ENCODE measurements at regions not wholly inside any gene's neighbourhood (a gene's known extent, or its start where the extent isn't known, plus 50 kb on each side); places are given as distances from the start of the nearest gene placed in this dataset.

- no peak for DNase-seq (ENCODE audit: low read depth in 2 of 3, low spot score in 2 of 3)
These were observed 171.1 kb downstream of the KCTD12 start for GRCh38 chr13:76715075-76715474.

DNA sequence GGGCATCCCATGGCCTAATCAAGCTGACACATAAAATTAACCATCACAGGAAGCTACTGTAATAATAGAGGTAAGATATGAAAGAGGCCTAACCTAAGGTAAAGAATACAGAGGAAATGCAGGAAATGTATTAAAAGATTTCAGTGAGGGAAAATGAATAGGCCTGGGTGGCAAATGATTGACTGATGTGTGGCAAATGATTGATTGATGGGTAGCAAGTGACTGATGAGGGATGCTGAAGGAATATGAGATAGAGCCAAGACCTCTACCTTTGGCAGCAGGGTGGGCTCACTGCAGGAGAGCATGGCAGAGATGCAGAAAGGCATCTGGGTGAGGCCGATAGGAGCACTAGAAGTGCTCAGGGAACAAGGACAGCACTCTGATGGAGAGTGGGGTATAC, 172.9 kb downstream of the KCTD12 start:
- no peak for DNase-seq (ENCODE audit: low read depth in 2 of 3, low spot score in 2 of 3)

DNA sequence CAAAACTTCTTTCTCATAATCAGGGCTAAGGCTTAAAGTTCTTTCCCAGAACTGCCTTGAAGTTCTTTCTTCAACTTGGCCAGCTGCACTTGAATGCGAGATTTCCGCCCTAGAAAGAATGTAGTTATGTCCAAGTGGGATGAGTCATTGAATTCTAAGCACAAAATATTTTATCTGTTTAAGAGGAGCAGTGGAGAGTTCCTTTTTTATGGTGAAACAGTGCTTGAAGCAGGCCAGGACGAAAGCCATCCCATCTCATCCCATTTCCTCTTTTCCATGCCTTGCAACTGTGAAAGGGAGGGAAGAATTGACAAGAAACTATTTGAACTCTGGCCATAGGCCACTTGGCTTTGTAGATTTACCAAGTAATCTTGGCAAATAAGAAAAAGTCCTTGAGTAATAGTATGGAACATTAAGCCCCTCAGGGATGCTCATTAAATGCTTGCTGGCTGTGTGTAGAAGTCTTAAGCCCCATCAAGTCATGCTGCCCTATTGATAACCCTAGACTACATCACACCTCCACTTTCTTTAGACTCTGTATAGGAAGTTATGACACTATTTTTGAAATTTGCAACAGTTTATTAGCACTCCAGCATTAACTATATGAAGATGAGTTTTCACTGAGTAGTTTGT, 174.5 kb downstream of the KCTD12 start:
- DNase-seq (ENCODE audit: low read depth in 2 of 3, low spot score in 2 of 3): no peak

DNA sequence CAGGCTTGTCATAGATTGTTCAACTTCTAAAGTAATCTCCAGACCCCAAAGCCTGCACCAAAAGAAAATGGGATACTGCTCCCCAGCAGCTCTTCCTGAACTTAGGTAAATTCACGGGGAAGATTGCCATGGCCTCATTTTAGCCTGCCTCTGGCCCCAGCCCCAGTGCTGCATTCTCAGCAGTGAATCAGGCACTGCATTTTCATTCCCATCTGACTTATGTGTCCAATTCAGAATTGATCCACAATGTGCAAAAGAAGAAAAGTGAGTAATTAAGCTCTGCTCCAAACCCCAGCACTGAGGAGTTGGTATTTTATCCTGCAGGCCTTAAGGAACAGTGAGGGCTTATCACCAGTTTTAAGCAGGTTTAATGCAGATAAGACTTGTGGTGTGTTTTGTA, 176.4 kb downstream of the KCTD12 start:
- no peak for DNase-seq (ENCODE audit: low read depth in 2 of 3, low spot score in 2 of 3)

DNA sequence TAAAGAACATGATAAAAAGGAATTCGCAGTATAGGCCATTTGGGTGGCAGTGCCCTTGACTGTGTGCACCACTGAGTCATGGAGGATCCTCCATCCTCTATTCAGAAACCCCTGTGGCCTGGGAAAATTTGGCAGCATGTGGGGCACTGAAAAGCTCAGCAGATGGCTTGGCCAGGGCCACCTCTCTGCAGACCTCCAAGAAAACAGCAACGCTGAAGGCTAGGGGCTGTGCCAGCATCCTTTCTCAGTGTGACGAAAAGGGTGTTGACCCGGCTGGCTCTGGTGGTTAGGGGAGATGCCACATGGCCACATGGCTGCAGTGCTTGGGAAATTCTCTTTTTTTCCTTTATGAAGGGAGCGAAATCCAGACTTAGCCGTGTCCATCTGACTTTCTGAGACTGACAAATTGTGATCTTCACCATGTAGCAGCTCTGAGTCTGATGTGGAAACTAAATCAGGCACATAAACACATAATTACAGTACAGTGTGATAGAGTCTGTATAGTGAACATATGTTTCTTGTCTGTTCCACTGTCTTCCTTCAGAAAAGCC, 178.0 kb downstream of the KCTD12 start:
- no peak for DNase-seq (ENCODE audit: low read depth in 2 of 3, low spot score in 2 of 3)

GRCh38 chr13:76707360-76707759, 178.8 kb downstream of the KCTD12 start:
- no peak for DNase-seq (ENCODE audit: low read depth in 2 of 3, low spot score in 2 of 3)

DNA sequence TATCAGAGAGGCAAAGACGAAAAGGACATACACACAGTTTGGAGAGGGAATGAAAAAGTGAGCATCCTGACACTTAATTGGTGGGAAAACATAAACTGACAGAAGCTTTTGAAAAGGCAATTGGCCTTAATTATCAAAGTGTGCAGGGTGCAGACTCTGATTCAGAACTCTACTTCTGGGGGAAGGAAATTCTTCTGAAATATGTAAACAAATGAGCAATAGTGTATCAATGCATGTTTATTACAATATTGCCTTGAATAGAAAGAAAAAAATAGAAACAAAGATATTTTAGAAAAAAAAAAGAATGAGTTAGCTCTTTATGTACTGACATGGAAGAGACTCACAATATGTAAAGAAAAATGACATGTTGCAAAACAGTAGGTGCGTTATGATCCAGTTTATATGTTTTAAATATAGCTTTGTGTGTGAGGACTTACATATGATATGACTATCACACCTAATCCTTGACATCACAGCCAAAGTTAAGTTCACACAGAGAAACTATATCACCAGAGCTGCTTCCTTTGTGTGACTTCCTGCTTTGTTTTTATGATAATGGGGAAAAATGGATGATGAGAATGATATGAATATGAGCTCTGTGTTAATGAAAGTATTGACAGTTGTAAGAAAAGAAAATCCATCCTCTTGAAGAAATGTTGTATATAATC, 182.4 kb downstream of the KCTD12 start:
- DNase-seq (ENCODE audit: low read depth in 2 of 3, low spot score in 2 of 3): no peak

DNA sequence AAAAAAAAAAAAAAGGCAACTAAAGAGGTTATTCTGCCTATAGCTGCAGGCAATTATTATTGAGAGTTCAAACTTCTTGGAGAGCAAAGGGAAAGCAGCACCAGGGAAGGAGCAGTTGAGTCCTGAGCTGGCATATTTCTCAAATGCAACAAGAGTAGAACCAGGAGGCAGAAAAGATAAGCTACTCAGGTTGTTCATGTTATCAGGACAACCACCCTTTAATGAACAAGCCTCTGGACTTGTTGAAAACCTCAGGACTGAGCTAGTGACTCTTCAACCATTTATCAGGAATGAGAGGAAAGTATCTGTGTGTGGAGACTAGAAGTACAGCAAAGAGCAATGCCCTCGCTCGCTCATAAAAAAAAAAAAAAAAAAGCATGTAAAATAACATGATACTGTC, 183.0 kb downstream of the KCTD12 start:
- DNase-seq (ENCODE audit: low read depth in 2 of 3, low spot score in 2 of 3): no peak

- no peak for DNase-seq (ENCODE audit: low read depth in 2 of 3, low spot score in 2 of 3)
These were observed 188.9 kb downstream of the KCTD12 start for GRCh38 chr13:76697288-76697687.

- no peak for DNase-seq (ENCODE audit: low read depth in 2 of 3, low spot score in 2 of 3)
These were observed 189.8 kb downstream of the KCTD12 start for GRCh38 chr13:76696370-76696769.

GRCh38 chr13:76693086-76693485, 193.1 kb downstream of the KCTD12 start:
- DNase-seq (ENCODE audit: low read depth in 2 of 3, low spot score in 2 of 3): no peak

DNA sequence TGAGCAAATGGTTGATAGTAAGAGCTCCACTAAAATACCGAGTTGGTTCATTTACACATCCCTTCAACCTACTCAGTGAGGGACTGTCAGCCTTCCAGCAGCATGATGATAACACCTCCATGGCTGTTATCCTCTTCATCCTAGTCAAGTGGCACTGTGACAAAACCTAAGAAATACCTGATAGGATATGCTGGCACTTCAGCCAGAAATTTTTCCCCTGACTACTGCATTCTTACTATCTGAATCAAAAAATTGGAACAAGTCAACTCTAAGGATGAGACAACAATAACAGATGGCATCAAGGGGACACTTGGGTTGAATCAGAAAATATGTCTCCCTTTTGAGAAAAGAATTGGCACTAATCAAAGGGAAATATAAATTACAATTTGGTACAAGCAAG, 193.9 kb downstream of the KCTD12 start:
- DNase-seq (ENCODE audit: low read depth in 2 of 3, low spot score in 2 of 3): no peak

DNA sequence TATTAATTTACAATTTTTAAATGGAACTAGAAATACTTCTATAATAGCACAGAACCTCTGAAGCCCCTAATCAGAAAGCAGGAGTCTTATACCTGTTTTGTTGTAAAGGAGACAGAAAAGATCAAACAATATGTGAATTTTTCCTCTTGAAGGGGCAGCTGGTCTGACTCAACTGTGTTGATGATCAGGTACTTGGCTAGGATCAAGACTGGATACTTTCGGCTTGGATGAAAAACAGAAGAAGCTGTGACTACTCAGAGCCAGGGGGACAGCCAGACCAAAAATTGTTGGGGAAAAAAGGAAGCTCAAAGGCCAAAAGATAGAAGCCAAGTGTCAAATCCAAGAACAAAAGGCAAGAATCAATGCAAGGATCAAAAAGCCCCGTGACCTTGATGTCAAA, 195.6 kb downstream of the KCTD12 start:
- DNase-seq (ENCODE audit: low read depth in 2 of 3, low spot score in 2 of 3): no peak

- no peak for DNase-seq (ENCODE audit: low read depth in 2 of 3, low spot score in 2 of 3)
These were observed 198.7 kb downstream of the KCTD12 start for GRCh38 chr13:76687467-76687866.

GRCh38 chr13:76685938-76686337, 200.3 kb downstream of the KCTD12 start:
- DNase-seq (ENCODE audit: low read depth in 2 of 3, low spot score in 2 of 3): no peak

- DNase-seq (ENCODE audit: low read depth in 2 of 3, low spot score in 2 of 3): no peak
These were observed 201.9 kb downstream of the KCTD12 start for GRCh38 chr13:76684336-76684735.

DNA sequence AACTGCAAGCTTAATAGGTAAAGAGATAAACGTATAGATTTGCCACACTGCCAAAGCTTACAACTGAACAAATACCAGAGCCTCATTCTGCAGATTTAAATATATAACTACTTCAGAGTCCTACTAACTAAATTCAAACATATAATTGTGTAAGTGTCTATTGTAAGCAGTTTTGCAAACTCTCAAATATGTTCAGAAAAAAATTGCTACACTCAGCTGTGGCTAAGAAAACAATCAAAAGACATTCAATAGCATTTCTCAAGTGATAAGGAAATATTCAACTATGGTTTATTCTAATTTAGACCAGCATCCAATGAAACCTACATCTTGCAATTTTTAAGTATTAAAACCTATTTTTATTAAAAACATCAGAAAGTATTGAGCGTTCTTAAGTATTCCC, 202.4 kb downstream of the KCTD12 start:
- DNase-seq (ENCODE audit: low read depth in 2 of 3, low spot score in 2 of 3): no peak

GRCh38 chr13:76683168-76683567, 203.0 kb downstream of the KCTD12 start:
- no peak for DNase-seq (ENCODE audit: low read depth in 2 of 3, low spot score in 2 of 3)

- no peak for DNase-seq (ENCODE audit: low read depth in 2 of 3, low spot score in 2 of 3)
These were observed 206.1 kb downstream of the KCTD12 start for GRCh38 chr13:76680112-76680511.

- DNase-seq (ENCODE audit: low read depth in 2 of 3, low spot score in 2 of 3): no peak
These were observed 209.2 kb downstream of the KCTD12 start for GRCh38 chr13:76677043-76677442.

GRCh38 chr13:76672420-76672819, 213.8 kb downstream of the KCTD12 start:
- no peak for DNase-seq (ENCODE audit: low read depth in 2 of 3, low spot score in 2 of 3)

- no peak for DNase-seq (ENCODE audit: low read depth in 2 of 3, low spot score in 2 of 3)
These were observed 217.5 kb downstream of the KCTD12 start for GRCh38 chr13:76668716-76669115.

DNA sequence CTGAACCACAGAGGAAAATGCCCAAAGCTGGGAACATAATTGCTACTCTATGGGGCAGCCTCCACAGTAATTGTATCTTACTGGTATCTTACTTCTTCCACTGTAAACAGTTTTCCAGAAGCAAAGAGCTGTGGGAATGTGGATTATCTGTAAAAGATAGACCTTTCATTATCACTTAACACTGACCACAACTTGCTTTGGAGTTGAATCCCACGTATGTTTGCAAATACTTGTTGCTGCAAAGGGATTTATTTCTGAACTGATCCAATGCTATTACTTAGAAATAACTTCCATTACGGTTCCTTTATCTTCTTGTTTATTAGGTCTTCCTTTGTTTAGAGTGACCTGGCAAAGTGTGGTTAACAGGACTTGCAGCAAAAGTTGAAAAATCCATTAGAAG, 218.1 kb downstream of the KCTD12 start:
- no peak for DNase-seq (ENCODE audit: low read depth in 2 of 3, low spot score in 2 of 3)

Measured in activated CD8-positive, alpha-beta memory T cell treated with anti-CD3 and anti-CD28 coated beads for 48 hours (primary cell).